ENCODE measurements at regions not wholly inside any gene's neighbourhood (a gene's known extent, or its start where the extent isn't known, plus 50 kb on each side); places are given as distances from the start of the nearest gene placed in this dataset.
"Not testable (repeated sequence)": the region's sequence is repeated elsewhere in the genome, so short reads cannot be mapped to it uniquely, and the experiment has no call there.

- Mint-ChIP-seq H3K27ac (no peak overlapping the region), H3K27me3 (peaks cover 0 to 4% of the 10 kb centered on the region in 2 donors), H3K9me3 (peaks cover 0 to 8% (median 4%) of the 10 kb centered on the region in 3 donors), H3K4me1 (no peaks in the 10 kb centered on the region), H3K36me3 (no peaks in the 10 kb centered on the region), H3K4me3 (no peak overlapping the region)
- Histone ChIP-seq H3K27me3 (replicated peaks in 1 of 2; ENCODE audit: control insufficient read depth in 2 of 2, extremely low read depth in 1 of 2, insufficient read depth in 2 of 2, low read length in 1 of 2) (peaks cover 0 to 7% of the 10 kb centered on the region in 2 experiments), H3K4me3 (ENCODE audit: control insufficient read depth in 1 of 2, extremely low read depth in 1 of 2, low read length in 1 of 2) (no peak overlapping the region), H3K36me3 (ENCODE audit: control insufficient read depth in 2 of 2, extremely low read depth in 1 of 2, insufficient read depth in 1 of 2, low read length in 1 of 2) (no peaks in the 10 kb centered on the region), H3K4me1 (ENCODE audit: control insufficient read depth in 1 of 2, extremely low read depth in 1 of 2, insufficient read depth in 2 of 2, low read length in 2 of 2) (no peaks in the 10 kb centered on the region), H3K9me3 (no peaks in the 10 kb centered on the region), H3K27ac (ENCODE audit: low read length) (no peak overlapping the region)
- POLR2A ChIA-PET = no interaction called here
- DNase-seq (no peak), ATAC-seq (replicated peaks in 1 of 4) (no peak)
- CTCF ChIA-PET = no interaction called here
- 82% methylated on average over 2 of the region's 9 CpGs for WGBS (ENCODE audit: insufficient coverage)
These were observed 87.8 kb upstream of the RNU6-1 start for GRCh38 chr15:67927501-67928168.

GRCh38 chr15:67928666-67929065 is 88.8 kb upstream of the RNU6-1 start:
- no peaks in the 10 kb centered on the region for H3K9me3 ChIP-seq
- H3K9me3 Mint-ChIP-seq = peaks cover 0 to 8% (median 4%) of the 10 kb centered on the region in 3 donors
- no peaks in the 10 kb centered on the region for H3K36me3 Mint-ChIP-seq
- WGBS (ENCODE audit: insufficient coverage) = 70% methylated on average over 6 of the region's 6 CpGs
- peaks cover 0 to 7% of the 10 kb centered on the region in 2 experiments for H3K27me3 ChIP-seq (replicated peaks in 1 of 2; ENCODE audit: control insufficient read depth in 2 of 2, extremely low read depth in 1 of 2, insufficient read depth in 2 of 2, low read length in 1 of 2)
- H3K4me1 Mint-ChIP-seq = no peaks in the 10 kb centered on the region
- peaks cover 4% of the 10 kb centered on the region in 2 donors for H3K27me3 Mint-ChIP-seq
- H3K4me3 Mint-ChIP-seq = no peak overlapping the region
- no peaks in the 10 kb centered on the region for H3K36me3 ChIP-seq (ENCODE audit: control insufficient read depth in 2 of 2, extremely low read depth in 1 of 2, insufficient read depth in 1 of 2, low read length in 1 of 2)
- no peak overlapping the region for H3K27ac ChIP-seq (ENCODE audit: low read length)
- POLR2A ChIA-PET = no interaction called here
- ATAC-seq (replicated peaks in 1 of 4) (no peak), DNase-seq (no peak)
- H3K27ac Mint-ChIP-seq = no peak overlapping the region
- H3K4me3 ChIP-seq (ENCODE audit: control insufficient read depth in 1 of 2, extremely low read depth in 1 of 2, low read length in 1 of 2) = no peak overlapping the region
- H3K4me1 ChIP-seq (ENCODE audit: control insufficient read depth in 1 of 2, extremely low read depth in 1 of 2, insufficient read depth in 2 of 2, low read length in 2 of 2) = no peaks in the 10 kb centered on the region
- CTCF ChIA-PET = interaction anchor here in 1 of 2 donors (0.6 kb wide), 1 partner anchor 494 kb away, joined by 5 read pairs; no protein-coding TSS in a partner anchor

GRCh38 chr15:67930720-67931119 is 90.9 kb upstream of the RNU6-1 start:
- WGBS (ENCODE audit: insufficient coverage) = 100% methylated on average over 1 of the region's 2 CpGs

GRCh38 chr15:67931861-67932260 is 92.0 kb upstream of the RNU6-1 start:
- H3K4me1 Mint-ChIP-seq = no peaks in the 10 kb centered on the region
- no peaks in the 10 kb centered on the region for H3K9me3 Mint-ChIP-seq
- H3K27ac Mint-ChIP-seq = no peak overlapping the region
- ChIA-PET CTCF (no interaction called here), POLR2A (no interaction called here)
- peaks cover 4 to 7% of the 10 kb centered on the region in 2 donors for H3K27me3 Mint-ChIP-seq
- 83% methylated on average over 1 of the region's 3 CpGs for WGBS (ENCODE audit: insufficient coverage)
- H3K36me3 Mint-ChIP-seq = no peaks in the 10 kb centered on the region
- Histone ChIP-seq H3K4me3 (ENCODE audit: control insufficient read depth in 1 of 2, extremely low read depth in 1 of 2, low read length in 1 of 2) (no peak overlapping the region), H3K27me3 (replicated peaks in 1 of 2; ENCODE audit: control insufficient read depth in 2 of 2, extremely low read depth in 1 of 2, insufficient read depth in 2 of 2, low read length in 1 of 2) (peaks cover 0 to 7% of the 10 kb centered on the region in 2 experiments), H3K27ac (ENCODE audit: low read length) (no peak overlapping the region), H3K9me3 (no peaks in the 10 kb centered on the region), H3K4me1 (ENCODE audit: control insufficient read depth in 1 of 2, extremely low read depth in 1 of 2, insufficient read depth in 2 of 2, low read length in 2 of 2) (no peaks in the 10 kb centered on the region), H3K36me3 (ENCODE audit: control insufficient read depth in 2 of 2, extremely low read depth in 1 of 2, insufficient read depth in 1 of 2, low read length in 1 of 2) (no peaks in the 10 kb centered on the region)
- H3K4me3 Mint-ChIP-seq = no peak overlapping the region
- DNase-seq = no peak
- no peak for ATAC-seq (replicated peaks in 1 of 4)

More at GRCh38 chr15:67930720-67931119, 90.9 kb upstream of the RNU6-1 start:
- Histone ChIP-seq H3K4me1 (ENCODE audit: control insufficient read depth in 1 of 2, extremely low read depth in 1 of 2, insufficient read depth in 2 of 2, low read length in 2 of 2) (no peaks in the 10 kb centered on the region), H3K27ac (ENCODE audit: low read length) (no peak overlapping the region), H3K9me3 (no peaks in the 10 kb centered on the region), H3K36me3 (ENCODE audit: control insufficient read depth in 2 of 2, extremely low read depth in 1 of 2, insufficient read depth in 1 of 2, low read length in 1 of 2) (no peaks in the 10 kb centered on the region), H3K27me3 (replicated peaks in 1 of 2; ENCODE audit: control insufficient read depth in 2 of 2, extremely low read depth in 1 of 2, insufficient read depth in 2 of 2, low read length in 1 of 2) (peaks cover 0 to 7% of the 10 kb centered on the region in 2 experiments), H3K4me3 (ENCODE audit: control insufficient read depth in 1 of 2, extremely low read depth in 1 of 2, low read length in 1 of 2) (no peak overlapping the region)
- Mint-ChIP-seq H3K27me3 (peaks cover 4 to 7% of the 10 kb centered on the region in 2 donors), H3K27ac (no peak overlapping the region), H3K4me1 (no peaks in the 10 kb centered on the region), H3K4me3 (no peak overlapping the region), H3K36me3 (no peaks in the 10 kb centered on the region), H3K9me3 (no peaks in the 10 kb centered on the region)
- DNase-seq = no peak
- ChIA-PET CTCF (no interaction called here), POLR2A (no interaction called here)
- no peak for ATAC-seq (replicated peaks in 1 of 4)

- H3K4me3 Mint-ChIP-seq; H3K9me3 ChIP-seq; H3K27me3 ChIP-seq (replicated peaks in 1 of 2; ENCODE audit: control insufficient read depth in 2 of 2, extremely low read depth in 1 of 2, insufficient read depth in 2 of 2, low read length in 1 of 2); H3K36me3 Mint-ChIP-seq; POLR2A ChIA-PET; H3K4me1 ChIP-seq (ENCODE audit: control insufficient read depth in 1 of 2, extremely low read depth in 1 of 2, insufficient read depth in 2 of 2, low read length in 2 of 2); H3K36me3 ChIP-seq (ENCODE audit: control insufficient read depth in 2 of 2, extremely low read depth in 1 of 2, insufficient read depth in 1 of 2, low read length in 1 of 2); H3K4me1 Mint-ChIP-seq; H3K27ac Mint-ChIP-seq; DNase-seq; H3K27me3 Mint-ChIP-seq; H3K4me3 ChIP-seq (ENCODE audit: control insufficient read depth in 1 of 2, extremely low read depth in 1 of 2, low read length in 1 of 2); CTCF ChIA-PET; ATAC-seq (replicated peaks in 1 of 4); H3K27ac ChIP-seq (ENCODE audit: low read length); H3K9me3 Mint-ChIP-seq: not testable (repeated sequence)
- WGBS (ENCODE audit: insufficient coverage) = no CpG with 5 or more reads among the region's 3 CpGs
These were observed 94.3 kb upstream of the RNU6-1 start for GRCh38 chr15:67934126-67934525.

GRCh38 chr15:67935244-67935643 is 95.4 kb upstream of the RNU6-1 start:
- no peak overlapping the region for H3K4me3 Mint-ChIP-seq
- CTCF ChIA-PET = no interaction called here
- POLR2A ChIA-PET = no interaction called here
- H3K36me3 Mint-ChIP-seq = no peaks in the 10 kb centered on the region
- no peaks in the 10 kb centered on the region for H3K4me1 ChIP-seq (ENCODE audit: control insufficient read depth in 1 of 2, extremely low read depth in 1 of 2, insufficient read depth in 2 of 2, low read length in 2 of 2)
- DNase-seq (no peak), ATAC-seq (replicated peaks in 1 of 4) (no peak)
- H3K4me3 ChIP-seq (ENCODE audit: control insufficient read depth in 1 of 2, extremely low read depth in 1 of 2, low read length in 1 of 2) = no peak overlapping the region
- no peak overlapping the region for H3K27ac ChIP-seq (ENCODE audit: low read length)
- H3K9me3 ChIP-seq = no peaks in the 10 kb centered on the region
- H3K36me3 ChIP-seq (ENCODE audit: control insufficient read depth in 2 of 2, extremely low read depth in 1 of 2, insufficient read depth in 1 of 2, low read length in 1 of 2) = no peaks in the 10 kb centered on the region
- peaks cover 0 to 7% of the 10 kb centered on the region in 2 experiments for H3K27me3 ChIP-seq (replicated peaks in 1 of 2; ENCODE audit: control insufficient read depth in 2 of 2, extremely low read depth in 1 of 2, insufficient read depth in 2 of 2, low read length in 1 of 2)
- H3K4me1 Mint-ChIP-seq = no peaks in the 10 kb centered on the region
- H3K9me3 Mint-ChIP-seq = no peaks in the 10 kb centered on the region
- no peak overlapping the region for H3K27ac Mint-ChIP-seq
- peaks cover 3 to 4% of the 10 kb centered on the region in 2 donors for H3K27me3 Mint-ChIP-seq

GRCh38 chr15:67936258-67936657 is 96.4 kb upstream of the RNU6-1 start:
- no peak for ATAC-seq (replicated peaks in 1 of 4)
- peaks cover 3 to 4% of the 10 kb centered on the region in 2 donors for H3K27me3 Mint-ChIP-seq
- H3K9me3 ChIP-seq = no peaks in the 10 kb centered on the region
- CTCF ChIA-PET = no interaction called here
- H3K4me1 Mint-ChIP-seq = no peaks in the 10 kb centered on the region
- WGBS (ENCODE audit: insufficient coverage) = 81% methylated on average over 5 of the region's 5 CpGs
- DNase-seq = no peak
- H3K36me3 Mint-ChIP-seq = no peaks in the 10 kb centered on the region
- H3K4me3 Mint-ChIP-seq = no peak overlapping the region
- no peak overlapping the region for H3K4me3 ChIP-seq (ENCODE audit: control insufficient read depth in 1 of 2, extremely low read depth in 1 of 2, low read length in 1 of 2)
- no peak overlapping the region for H3K27ac Mint-ChIP-seq
- no peaks in the 10 kb centered on the region for H3K9me3 Mint-ChIP-seq
- H3K27ac ChIP-seq (ENCODE audit: low read length) = no peak overlapping the region
- peaks cover 0 to 4% of the 10 kb centered on the region in 2 experiments for H3K27me3 ChIP-seq (replicated peaks in 1 of 2; ENCODE audit: control insufficient read depth in 2 of 2, extremely low read depth in 1 of 2, insufficient read depth in 2 of 2, low read length in 1 of 2)
- no peaks in the 10 kb centered on the region for H3K36me3 ChIP-seq (ENCODE audit: control insufficient read depth in 2 of 2, extremely low read depth in 1 of 2, insufficient read depth in 1 of 2, low read length in 1 of 2)
- POLR2A ChIA-PET = no interaction called here
- H3K4me1 ChIP-seq (ENCODE audit: control insufficient read depth in 1 of 2, extremely low read depth in 1 of 2, insufficient read depth in 2 of 2, low read length in 2 of 2) = no peaks in the 10 kb centered on the region

Data from T-cell (primary cell).